Cardiac fibroblast (primary cell): ENCODE measurements at regions not wholly inside any gene's neighbourhood (a gene's known extent, or its start where the extent isn't known, plus 50 kb on each side); places are given as distances from the start of the nearest gene placed in this dataset.

Experiments
- DNase-seq, 2 donors: peaks; one replicate each; pipeline versions ENCODE4 v3.0.0 to v3.0.0-alpha.2; 2010; ENCODE audit warnings: low read depth in 2 of 2
- H3K4me3 ChIP-seq, 2 donors: replicated peaks in 1 of 2; 1 replicate in 1 of 2; 2 replicates in 1 of 2; pipeline ENCODE4 v1.5.1; 2011; ENCODE audit warnings: low read depth in 2 of 2, low read length in 2 of 2, mild to moderate bottlenecking in 2 of 2, moderate library complexity in 1 of 2
- TF ChIP-seq, protein P1 (sequence below): IDR thresholded peaks from one replicate; pipeline ENCODE4 v1.5.1; 2011; ENCODE audit warnings: low read depth, mild to moderate bottlenecking, low read length, inconsistent platforms

DNA sequence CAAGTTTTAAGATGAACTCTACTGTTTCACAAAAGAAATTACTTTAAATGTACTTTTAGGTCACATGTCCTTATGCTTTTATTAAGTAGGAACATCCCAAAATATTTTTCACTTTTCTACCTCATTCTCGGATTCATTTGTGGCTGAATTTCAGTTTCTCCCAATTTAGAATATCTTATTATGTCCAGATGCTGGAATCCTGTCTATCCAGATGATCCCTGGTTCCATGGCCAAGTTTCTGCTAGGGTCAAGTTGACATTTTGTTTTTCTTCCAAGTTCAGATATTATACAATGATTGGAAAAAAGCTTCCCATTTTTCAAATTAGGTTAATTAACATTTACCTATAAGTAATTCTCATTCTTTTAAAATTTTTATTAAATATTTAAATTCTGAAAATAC is 181.8 kb upstream of the SLC16A7 start:
- DNase-seq = no peak

DNA sequence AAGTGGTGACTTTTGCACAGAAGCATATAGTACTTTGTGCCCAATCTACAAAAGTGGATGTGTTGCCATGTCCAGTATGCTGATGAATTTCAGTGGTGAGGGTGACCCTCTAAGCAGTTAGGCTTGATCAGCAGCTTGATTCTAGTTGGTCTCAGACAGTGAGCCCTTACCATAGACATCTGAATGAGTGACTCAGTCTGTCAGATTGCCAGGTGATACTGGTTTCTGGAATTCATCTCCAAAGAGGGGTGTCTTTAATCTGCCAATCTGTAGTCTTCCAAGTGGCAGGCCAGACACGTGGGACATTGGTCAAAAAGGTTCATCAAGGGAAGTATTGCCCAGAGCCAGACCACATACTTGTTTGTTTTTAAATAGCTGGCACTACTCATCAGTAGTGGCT is 187.4 kb upstream of the SLC16A7 start:
- DNase-seq = peak in 1 of 2 donors; percentile 10
- TF ChIP-seq, protein P1, sequence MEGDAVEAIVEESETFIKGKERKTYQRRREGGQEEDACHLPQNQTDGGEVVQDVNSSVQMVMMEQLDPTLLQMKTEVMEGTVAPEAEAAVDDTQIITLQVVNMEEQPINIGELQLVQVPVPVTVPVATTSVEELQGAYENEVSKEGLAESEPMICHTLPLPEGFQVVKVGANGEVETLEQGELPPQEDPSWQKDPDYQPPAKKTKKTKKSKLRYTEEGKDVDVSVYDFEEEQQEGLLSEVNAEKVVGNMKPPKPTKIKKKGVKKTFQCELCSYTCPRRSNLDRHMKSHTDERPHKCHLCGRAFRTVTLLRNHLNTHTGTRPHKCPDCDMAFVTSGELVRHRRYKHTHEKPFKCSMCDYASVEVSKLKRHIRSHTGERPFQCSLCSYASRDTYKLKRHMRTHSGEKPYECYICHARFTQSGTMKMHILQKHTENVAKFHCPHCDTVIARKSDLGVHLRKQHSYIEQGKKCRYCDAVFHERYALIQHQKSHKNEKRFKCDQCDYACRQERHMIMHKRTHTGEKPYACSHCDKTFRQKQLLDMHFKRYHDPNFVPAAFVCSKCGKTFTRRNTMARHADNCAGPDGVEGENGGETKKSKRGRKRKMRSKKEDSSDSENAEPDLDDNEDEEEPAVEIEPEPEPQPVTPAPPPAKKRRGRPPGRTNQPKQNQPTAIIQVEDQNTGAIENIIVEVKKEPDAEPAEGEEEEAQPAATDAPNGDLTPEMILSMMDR = no peak
- no peak overlapping the region for H3K4me3 ChIP-seq

More for the DNA sequence above, 181.8 kb upstream of the SLC16A7 start:
- TF ChIP-seq, protein P1 = no peak
- no peak overlapping the region for H3K4me3 ChIP-seq

DNA sequence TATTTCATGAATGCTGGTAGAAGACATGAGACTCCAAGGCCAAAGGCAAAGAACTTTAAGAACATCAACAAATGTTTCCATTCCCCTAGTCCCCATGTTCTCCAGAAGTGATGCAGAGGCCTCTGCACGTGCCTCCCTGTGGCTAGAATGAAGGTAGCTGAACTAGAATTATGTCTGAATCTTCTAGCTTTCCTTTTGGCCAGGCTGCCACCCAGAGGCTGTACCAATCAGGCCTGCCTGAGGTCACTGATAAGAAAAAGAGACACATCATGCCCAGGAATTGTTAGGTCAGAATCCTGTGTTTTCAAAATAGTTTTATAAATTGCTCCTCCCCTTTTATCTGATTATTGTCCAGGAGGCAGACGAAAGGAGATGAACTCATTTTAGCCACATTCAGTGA is 188.0 kb upstream of the SLC16A7 start:
- TF ChIP-seq, protein P1 = no peak
- no peak overlapping the region for H3K4me3 ChIP-seq
- no peak for DNase-seq

DNA sequence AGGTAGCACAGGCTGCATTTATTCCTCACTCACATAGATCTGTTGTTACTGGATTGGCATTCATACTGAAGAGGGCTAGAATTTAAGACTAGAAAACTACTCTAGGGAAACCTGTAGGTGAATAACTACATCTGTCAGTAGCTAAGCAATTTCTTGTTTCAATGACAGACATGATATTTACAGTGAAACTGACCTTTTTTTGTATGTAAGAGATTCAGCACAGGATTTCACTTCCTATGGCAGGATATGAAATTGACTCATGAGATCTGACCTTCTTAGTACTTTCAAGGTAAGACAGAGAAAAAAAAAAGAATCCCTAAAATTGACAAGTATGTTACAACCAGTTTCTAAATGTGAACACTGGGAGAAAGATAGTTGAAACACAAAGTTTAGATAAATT is 189.8 kb upstream of the SLC16A7 start:
- H3K4me3 ChIP-seq = no peak overlapping the region
- no peak for DNase-seq
- TF ChIP-seq, protein P1 = no peak

DNA sequence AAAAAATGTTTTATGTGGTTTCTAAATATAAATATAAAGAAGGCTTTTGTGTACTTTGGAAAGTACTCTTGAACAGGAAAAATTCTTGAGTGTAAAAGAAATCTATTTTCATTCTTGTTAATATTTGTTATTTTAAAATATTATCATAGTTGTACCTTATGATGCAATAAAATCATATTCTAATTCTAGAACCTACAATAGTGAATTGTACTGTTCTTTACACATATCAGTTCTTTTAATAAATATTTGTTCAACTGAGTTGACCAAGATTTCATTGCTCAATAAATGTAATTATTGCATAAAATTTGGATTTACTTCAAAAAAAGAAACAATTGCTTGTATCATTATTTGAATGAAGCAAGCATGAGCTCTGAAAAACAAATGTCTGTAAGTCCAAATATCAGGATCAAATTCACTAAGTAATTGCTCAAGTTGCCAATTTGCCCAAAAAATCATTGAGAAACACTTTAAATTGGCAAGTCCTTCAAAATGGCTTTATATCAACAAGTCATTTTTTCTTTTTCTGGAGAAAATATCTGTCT is 191.6 kb upstream of the SLC16A7 start:
- no peak for DNase-seq
- TF ChIP-seq, protein P1 = no peak
- no peak overlapping the region for H3K4me3 ChIP-seq

DNA sequence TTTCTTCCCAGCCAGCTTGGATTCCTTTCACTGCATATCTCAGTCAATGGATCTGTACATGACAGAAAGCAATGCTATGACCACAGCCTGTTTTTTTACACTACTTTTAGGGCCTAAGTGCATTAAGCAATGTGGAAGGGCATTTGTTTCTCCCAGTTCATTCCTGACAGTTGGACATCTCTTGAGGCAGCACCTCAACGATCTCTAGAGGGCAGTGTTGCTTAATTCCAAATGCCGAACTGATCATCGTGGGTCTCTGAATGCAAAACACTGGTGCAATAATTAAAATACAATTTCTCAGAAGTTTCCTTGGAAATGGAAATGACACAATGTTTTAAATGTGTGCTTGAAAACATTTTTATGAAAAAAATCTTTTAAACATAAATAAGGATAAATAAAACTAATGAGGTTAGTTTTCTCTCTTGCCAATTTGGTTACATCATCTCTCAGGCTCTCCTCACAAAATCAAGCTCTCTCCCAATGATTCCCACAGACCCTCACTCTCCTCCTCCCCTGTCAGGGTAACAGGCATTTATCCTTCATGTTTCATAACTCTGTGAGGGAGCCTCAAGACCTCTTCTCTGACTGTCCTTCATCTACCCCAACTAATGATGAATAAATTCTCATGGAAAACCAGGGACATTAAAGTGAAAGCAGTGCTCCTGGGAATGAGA is 192.4 kb upstream of the SLC16A7 start:
- TF ChIP-seq, protein P1 = peak; percentile 85
- no peak overlapping the region for H3K4me3 ChIP-seq
- DNase-seq = peak; percentile 79 to 80
